A549 (cell line): ENCODE measurements at regions not wholly inside any gene's neighbourhood (a gene's known extent, or its start where the extent isn't known, plus 50 kb on each side); places are given as distances from the start of the nearest gene placed in this dataset.
"Not testable (repeated sequence)": the region's sequence is repeated elsewhere in the genome, so short reads cannot be mapped to it uniquely, and the experiment has no call there.

Experiments
- CHD2 ChIP-seq: fragments of 150-350 bp; IDR thresholded peaks from 2 replicates; pipeline ENCODE4 v1.6.1; 2014; ENCODE audit warnings: low read length; ENCODE audit not compliant: partially characterized antibody
- CTCF ChIP-seq: fragments of >200 bp; sonication (Bioruptor Twin); formaldehyde crosslinking; IDR thresholded peaks from 3 replicates; pipeline ENCODE4 v1.5.1; 2016
- EHMT2 ChIP-seq: fragments of 200-600 bp; sonication (generic); IDR thresholded peaks from 2 replicates; pipeline ENCODE4 v1.6.1; 2016; ENCODE audit warnings: antibody characterized with exemption, low read depth, mild to moderate bottlenecking, moderate library complexity
- GATA3 ChIP-seq: IDR thresholded peaks from 2 replicates; pipeline ENCODE4 v1.6.1; 2012; ENCODE audit warnings: borderline replicate concordance
- HDAC2 ChIP-seq: fragments of 200-600 bp; sonication (generic); IDR thresholded peaks from 2 replicates; pipeline ENCODE4 v1.6.1; 2016
- MAFK ChIP-seq: fragments of 450-650 bp; IDR thresholded peaks from 2 replicates; pipeline ENCODE4 v1.6.1; 2014; ENCODE audit not compliant: partially characterized antibody
- POLR2A ChIP-seq: IDR thresholded peaks from 2 replicates; pipeline ENCODE4 v1.6.1; 2012; ENCODE audit warnings: mild to moderate bottlenecking, low read length
- ZC3H11A ChIP-seq: fragments of 450-650 bp; IDR thresholded peaks from 2 replicates; pipeline ENCODE4 v1.6.1; 2014; ENCODE audit warnings: antibody characterized with exemption, mild to moderate bottlenecking

GRCh38 chr2:89960570-89960969 is 1269.1 kb downstream of the RPIA start:
- TF ChIP-seq CTCF, CHD2, MAFK, ZC3H11A, HDAC2, POLR2A, GATA3, EHMT2: not testable (repeated sequence)
